Subcutaneous abdominal adipose tissue (tissue), 5 donors: ENCODE measurements at regions not wholly inside any gene's neighbourhood (a gene's known extent, or its start where the extent isn't known, plus 50 kb on each side); places are given as distances from the start of the nearest gene placed in this dataset.

Experiments
- H3K27ac ChIP-seq: one replicate; pipeline ENCODE4 v1.7.0; 2013; ENCODE audit warnings: low read depth, mild to moderate bottlenecking, inconsistent platforms, low read length, moderate library complexity
- H3K27me3 ChIP-seq, 5 donors: one replicate each; pipeline ENCODE4 v1.7.0; 2013; ENCODE audit warnings: low read length in 5 of 5, inconsistent platforms in 1 of 5; ENCODE audit not compliant: control insufficient read depth in 5 of 5, insufficient read depth in 4 of 5
- H3K36me3 ChIP-seq, 5 donors: one replicate each; pipeline ENCODE4 v1.7.0; 2013; ENCODE audit warnings: low read length in 5 of 5; ENCODE audit not compliant: control insufficient read depth in 5 of 5, insufficient read depth in 5 of 5
- H3K4me1 ChIP-seq, 5 donors: one replicate each; pipeline ENCODE4 v1.7.0; 2013; ENCODE audit warnings: low read length in 5 of 5, mild to moderate bottlenecking in 3 of 5, moderate library complexity in 1 of 5; ENCODE audit not compliant: control insufficient read depth in 5 of 5, insufficient read depth in 5 of 5
- H3K4me3 ChIP-seq, 5 donors: one replicate each; pipeline ENCODE4 v1.7.0; 2013; ENCODE audit warnings: low read length in 5 of 5, low read depth in 1 of 5
- H3K9ac ChIP-seq, 5 donors: one replicate each; pipeline ENCODE4 v1.7.0; 2013; ENCODE audit warnings: low read length in 5 of 5, mild to moderate bottlenecking in 4 of 5, moderate library complexity in 3 of 5
- H3K9me3 ChIP-seq, 5 donors: one replicate each; pipeline ENCODE4 v1.7.0; 2013; ENCODE audit warnings: low read length in 5 of 5; ENCODE audit not compliant: control insufficient read depth in 5 of 5
- donor health status: healthy.
- donor health status: healthy.
- donor health status: healthy.
- donor health status: healthy.
- donor health status: healthy.

- Histone ChIP-seq H3K4me3 (no peak overlapping the region), H3K9ac (no peak overlapping the region), H3K27me3 (no peaks in the 10 kb centered on the region), H3K4me1 (peaks cover 0 to 4% (median 0%) of the 10 kb centered on the region in 5 donors), H3K27ac (no peak overlapping the region), H3K9me3 (no peaks in the 10 kb centered on the region), H3K36me3 (no peaks in the 10 kb centered on the region)
Measured at GRCh38 chr4:180798036-180798577, 1445.1 kb upstream of the TENM3 start.

GRCh38 chr4:180799798-180800197 is 1443.4 kb upstream of the TENM3 start:
- no peak overlapping the region for H3K9ac ChIP-seq
- no peak overlapping the region for H3K27ac ChIP-seq
- H3K4me3 ChIP-seq = no peak overlapping the region
- H3K27me3 ChIP-seq = no peaks in the 10 kb centered on the region
- H3K36me3 ChIP-seq = no peaks in the 10 kb centered on the region
- no peaks in the 10 kb centered on the region for H3K9me3 ChIP-seq
- peaks cover 0 to 4% (median 0%) of the 10 kb centered on the region in 5 donors for H3K4me1 ChIP-seq

- Histone ChIP-seq H3K4me3 (no peak overlapping the region), H3K36me3 (no peaks in the 10 kb centered on the region), H3K27ac (no peak overlapping the region), H3K4me1 (no peaks in the 10 kb centered on the region), H3K9me3 (no peaks in the 10 kb centered on the region), H3K9ac (no peak overlapping the region), H3K27me3 (no peaks in the 10 kb centered on the region)
Measured at GRCh38 chr4:180805101-180805500, 1438.1 kb upstream of the TENM3 start.

GRCh38 chr4:180808862-180809261 is 1434.3 kb upstream of the TENM3 start:
- H3K27ac ChIP-seq = no peak overlapping the region
- H3K27me3 ChIP-seq = no peaks in the 10 kb centered on the region
- H3K9ac ChIP-seq = no peak overlapping the region
- H3K36me3 ChIP-seq = no peaks in the 10 kb centered on the region
- H3K4me1 ChIP-seq = peaks cover 0 to 3% (median 0%) of the 10 kb centered on the region in 5 donors
- H3K9me3 ChIP-seq = no peaks in the 10 kb centered on the region
- H3K4me3 ChIP-seq = no peak overlapping the region

DNA sequence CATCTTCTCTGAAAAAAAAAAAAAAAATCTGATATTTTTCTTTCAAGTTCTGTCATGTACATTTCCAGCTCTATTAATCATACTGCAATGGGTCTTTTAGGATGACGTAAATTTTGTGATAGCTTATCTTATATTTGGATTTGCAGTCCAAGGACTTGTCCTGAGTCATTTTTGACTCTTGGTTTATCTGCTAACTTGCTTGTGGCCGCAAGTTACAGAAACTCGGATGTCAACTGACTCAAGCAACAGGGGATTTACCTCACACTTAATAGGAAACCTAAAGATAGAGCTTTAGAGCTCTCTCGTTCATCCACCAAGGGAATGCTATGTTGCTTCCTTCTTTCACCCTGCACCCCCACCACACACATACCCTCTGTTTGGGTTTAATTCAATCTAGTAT is 1433.8 kb upstream of the TENM3 start:
- no peak overlapping the region for H3K9ac ChIP-seq
- no peak overlapping the region for H3K4me3 ChIP-seq
- H3K27me3 ChIP-seq = no peaks in the 10 kb centered on the region
- H3K4me1 ChIP-seq = peaks cover 0 to 3% (median 0%) of the 10 kb centered on the region in 5 donors
- no peak overlapping the region for H3K27ac ChIP-seq
- H3K9me3 ChIP-seq = no peaks in the 10 kb centered on the region
- no peaks in the 10 kb centered on the region for H3K36me3 ChIP-seq

DNA sequence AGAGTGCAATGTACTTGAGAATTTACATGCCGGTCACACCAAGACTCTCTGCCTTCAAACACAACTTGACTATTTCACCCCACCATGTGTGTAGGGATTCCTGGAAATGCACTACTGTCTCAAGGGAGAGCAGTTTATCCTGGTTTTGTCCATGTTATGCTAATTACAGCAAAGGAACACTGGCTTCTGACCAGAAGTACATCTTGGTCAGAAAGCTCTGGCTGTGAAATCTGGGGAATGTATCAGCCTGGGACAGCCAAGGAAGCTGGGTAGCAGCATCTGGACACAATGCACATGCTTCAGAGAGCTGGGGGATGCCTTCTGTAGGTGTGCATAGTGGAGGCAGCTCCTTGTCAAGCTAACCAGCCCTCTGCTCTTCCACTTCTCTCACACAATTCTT is 1432.6 kb upstream of the TENM3 start:
- H3K27ac ChIP-seq = no peak overlapping the region
- H3K27me3 ChIP-seq = no peaks in the 10 kb centered on the region
- H3K9me3 ChIP-seq = no peaks in the 10 kb centered on the region
- no peak overlapping the region for H3K4me3 ChIP-seq
- peaks cover 0 to 3% (median 0%) of the 10 kb centered on the region in 5 donors for H3K4me1 ChIP-seq
- H3K36me3 ChIP-seq = no peaks in the 10 kb centered on the region
- H3K9ac ChIP-seq = no peak overlapping the region

- peaks cover 0 to 8% (median 0%) of the 10 kb centered on the region in 5 donors for H3K4me1 ChIP-seq
- H3K36me3 ChIP-seq = no peaks in the 10 kb centered on the region
- no peaks in the 10 kb centered on the region for H3K9me3 ChIP-seq
- no peak overlapping the region for H3K9ac ChIP-seq
- no peak overlapping the region for H3K27ac ChIP-seq
- H3K4me3 ChIP-seq = no peak overlapping the region
- no peaks in the 10 kb centered on the region for H3K27me3 ChIP-seq
Measured at GRCh38 chr4:180811556-180811955, 1431.6 kb upstream of the TENM3 start.

DNA sequence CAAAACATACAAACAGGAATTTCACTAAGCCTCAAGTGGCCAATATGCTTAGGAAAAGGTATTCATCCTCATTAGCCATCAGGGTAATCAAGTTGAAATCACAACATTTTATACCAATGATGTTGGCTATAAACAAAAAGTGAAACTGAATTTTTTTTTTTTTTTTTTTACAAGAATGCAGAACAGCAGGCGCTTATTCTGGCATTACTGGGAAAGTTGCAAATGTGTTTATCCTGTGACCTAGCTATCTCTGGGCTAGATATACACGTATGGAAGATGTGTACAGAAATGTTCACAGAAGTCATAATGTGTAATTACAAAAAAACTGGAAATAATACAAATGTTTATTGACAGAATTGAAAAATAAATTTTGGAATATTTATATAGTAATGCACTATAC is 1430.4 kb upstream of the TENM3 start:
- no peaks in the 10 kb centered on the region for H3K27me3 ChIP-seq
- H3K4me3 ChIP-seq = no peak overlapping the region
- no peaks in the 10 kb centered on the region for H3K9me3 ChIP-seq
- peaks cover 0 to 10% (median 0%) of the 10 kb centered on the region in 5 donors for H3K4me1 ChIP-seq
- no peaks in the 10 kb centered on the region for H3K36me3 ChIP-seq
- no peak overlapping the region for H3K27ac ChIP-seq
- H3K9ac ChIP-seq = no peak overlapping the region

- Histone ChIP-seq H3K4me1 (peaks cover 0 to 10% (median 0%) of the 10 kb centered on the region in 5 donors), H3K4me3 (no peak overlapping the region), H3K27me3 (no peaks in the 10 kb centered on the region), H3K9me3 (no peaks in the 10 kb centered on the region), H3K9ac (no peak overlapping the region), H3K27ac (no peak overlapping the region), H3K36me3 (no peaks in the 10 kb centered on the region)
Measured at GRCh38 chr4:180814875-180815417, 1428.3 kb upstream of the TENM3 start.

DNA sequence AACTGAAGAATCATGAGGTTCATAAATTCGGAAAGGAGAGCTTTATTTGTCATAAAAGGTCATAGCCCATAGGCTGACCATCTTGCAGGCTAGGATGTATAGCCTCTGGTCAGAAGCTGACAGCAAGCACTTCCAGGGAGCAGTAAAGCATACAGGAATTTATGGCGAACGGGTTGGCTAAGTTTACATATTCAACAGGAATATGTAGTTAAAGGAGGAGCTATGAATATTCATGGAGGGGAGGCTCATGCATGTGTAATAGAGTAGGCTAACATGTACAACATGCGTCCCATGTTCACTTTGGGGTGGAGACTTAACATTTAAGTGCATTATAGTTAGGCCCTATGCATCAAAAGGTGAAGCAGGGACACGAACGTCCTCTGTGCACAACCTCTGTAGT is 1425.7 kb upstream of the TENM3 start:
- Histone ChIP-seq H3K4me3 (no peak overlapping the region), H3K27me3 (no peaks in the 10 kb centered on the region), H3K36me3 (no peaks in the 10 kb centered on the region), H3K27ac (no peak overlapping the region), H3K9me3 (no peaks in the 10 kb centered on the region), H3K9ac (no peak overlapping the region), H3K4me1 (peaks cover 0 to 7% (median 0%) of the 10 kb centered on the region in 5 donors)
